Endothelial cell (in vitro differentiated cells): ENCODE measurements at regions not wholly inside any gene's neighbourhood (a gene's known extent, or its start where the extent isn't known, plus 50 kb on each side); places are given as distances from the start of the nearest gene placed in this dataset.

Experiments used
- DNase-seq: peaks from one replicate; pipeline ENCODE4 v3.0.0; 2021; ENCODE audit warnings: low spot score
- H3K27ac Mint-ChIP-seq: one replicate; pipeline ENCODE4 v1.8.0; 2021; ENCODE audit warnings: mixed read lengths, inconsistent platforms; ENCODE audit not compliant: unreplicated experiment
- H3K27me3 Mint-ChIP-seq: one replicate; pipeline ENCODE4 v1.8.0; 2021; ENCODE audit warnings: mild to moderate bottlenecking, moderate library complexity, mixed read lengths, inconsistent platforms; ENCODE audit not compliant: unreplicated experiment
- H3K36me3 Mint-ChIP-seq: one replicate; pipeline ENCODE4 v1.8.0; 2021; ENCODE audit warnings: mild to moderate bottlenecking, low read depth, mixed read lengths, inconsistent platforms; ENCODE audit not compliant: unreplicated experiment
- H3K4me1 Mint-ChIP-seq: one replicate; pipeline ENCODE4 v1.8.0; 2021; ENCODE audit warnings: mild to moderate bottlenecking, mixed read lengths, inconsistent platforms; ENCODE audit not compliant: unreplicated experiment
- H3K4me3 Mint-ChIP-seq: one replicate; pipeline ENCODE4 v1.8.0; 2021; ENCODE audit warnings: mild to moderate bottlenecking, mixed read lengths, inconsistent platforms; ENCODE audit not compliant: unreplicated experiment
- H3K9me3 Mint-ChIP-seq: one replicate; pipeline ENCODE4 v1.8.0; 2021; ENCODE audit warnings: mixed read lengths, inconsistent platforms; ENCODE audit not compliant: unreplicated experiment
- CTCF ChIP-seq: fragments of 200-600 bp; sonication (generic); IDR thresholded peaks from one replicate; pipeline ENCODE4 v1.5.0; 2021; ENCODE audit warnings: antibody characterized with exemption; ENCODE audit not compliant: unreplicated experiment

GRCh38 chr2:40625849-40626248, 174.0 kb upstream of the SLC8A1 start:
- DNase-seq: no peak
- no peaks in the 10 kb centered on the region for H3K9me3 Mint-ChIP-seq
- no peak overlapping the region for H3K27ac Mint-ChIP-seq
- no peak for TF ChIP-seq CTCF
- no peak overlapping the region for H3K4me3 Mint-ChIP-seq
- H3K4me1 Mint-ChIP-seq: no peaks in the 10 kb centered on the region
- no peaks in the 10 kb centered on the region for H3K27me3 Mint-ChIP-seq
- H3K36me3 Mint-ChIP-seq: no peaks in the 10 kb centered on the region

- Mint-ChIP-seq H3K9me3 (no peaks in the 10 kb centered on the region), H3K4me1 (no peaks in the 10 kb centered on the region), H3K27ac (no peak overlapping the region), H3K36me3 (no peaks in the 10 kb centered on the region), H3K4me3 (no peak overlapping the region), H3K27me3 (no peaks in the 10 kb centered on the region)
- TF ChIP-seq CTCF: no peak
- no peak for DNase-seq
Observed at GRCh38 chr2:40628556-40628955, 176.7 kb upstream of the SLC8A1 start.

- no peaks in the 10 kb centered on the region for H3K4me1 Mint-ChIP-seq
- H3K9me3 Mint-ChIP-seq: no peaks in the 10 kb centered on the region
Observed at GRCh38 chr2:40629768-40630434, 178.0 kb upstream of the SLC8A1 start.

GRCh38 chr2:40639320-40639719, 187.4 kb upstream of the SLC8A1 start:
- Mint-ChIP-seq H3K27ac (no peak overlapping the region), H3K4me1 (no peaks in the 10 kb centered on the region), H3K36me3 (no peaks in the 10 kb centered on the region), H3K9me3 (no peaks in the 10 kb centered on the region), H3K4me3 (no peak overlapping the region), H3K27me3 (peaks cover 2% of the 10 kb centered on the region)
- no peak for TF ChIP-seq CTCF
- no peak for DNase-seq

More at GRCh38 chr2:40629768-40630434, 178.0 kb upstream of the SLC8A1 start:
- no peak overlapping the region for H3K4me3 Mint-ChIP-seq
- H3K27ac Mint-ChIP-seq: no peak overlapping the region
- H3K27me3 Mint-ChIP-seq: peaks cover 2% of the 10 kb centered on the region
- no peak for TF ChIP-seq CTCF
- H3K36me3 Mint-ChIP-seq: no peaks in the 10 kb centered on the region
- no peak for DNase-seq

- Mint-ChIP-seq H3K36me3 (no peaks in the 10 kb centered on the region), H3K27ac (no peak overlapping the region), H3K9me3 (no peaks in the 10 kb centered on the region), H3K27me3 (no peaks in the 10 kb centered on the region), H3K4me3 (no peak overlapping the region), H3K4me1 (no peaks in the 10 kb centered on the region)
- DNase-seq: no peak
- TF ChIP-seq CTCF: no peak
Observed at GRCh38 chr2:40642237-40642636, 190.3 kb upstream of the SLC8A1 start.
